ENCODE measurements at regions not wholly inside any gene's neighbourhood (a gene's known extent, or its start where the extent isn't known, plus 50 kb on each side); places are given as distances from the start of the nearest gene placed in this dataset.

GRCh38 chr1:18542351-18542750 is 61.6 kb downstream of the KLHDC7A start:
- Mint-ChIP-seq H3K27me3 (ENCODE audit: low read depth) (peaks cover 54% of the 10 kb centered on the region), H3K9me3 (peaks cover 8% of the 10 kb centered on the region), H3K27ac (no peak overlapping the region), H3K36me3 (peaks cover 8% of the 10 kb centered on the region), H3K4me3 (peak overlapping the region; percentile 6; the same call in 1 of the 2 replicates), H3K4me1 (peaks cover 29% of the 10 kb centered on the region)
- ChIA-PET POLR2A (interaction anchor here (0.7 kb wide), 1 partner anchor 62 kb away, joined by 4 read pairs; the partner anchor contains the start of gene KLHDC7A), CTCF (interaction anchor here (0.9 to 1.7 kb wide), 4 partner anchors 14 to 143 kb away, joined by 3 to 13 read pairs (median 9); no protein-coding TSS in a partner anchor)
- ATAC-seq (peak; percentile 75), DNase-seq (ENCODE audit: low spot score) (no peak)
- TF ChIP-seq ZNF317 (CRISPR knock-in tag; IDR thresholded peaks at IDR 0.05; ENCODE audit: borderline replicate concordance, low read depth): no peak
- no peak for TF ChIP-seq ATF3 (CRISPR knock-in tag; conservative IDR thresholded peaks at IDR 0.05)
- no peak for TF ChIP-seq AFF4 (CRISPR knock-in tag; IDR thresholded peaks at IDR 0.05; ENCODE audit: borderline replicate concordance)
- TF ChIP-seq TCF7 (CRISPR knock-in tag; IDR thresholded peaks at IDR 0.05; ENCODE audit: low read depth): no peak
- no peak for TF ChIP-seq KAT7 (CRISPR knock-in tag; IDR thresholded peaks at IDR 0.05; ENCODE audit: borderline replicate concordance)
- TF ChIP-seq ARID4B (CRISPR knock-in tag; IDR thresholded peaks at IDR 0.05; ENCODE audit: borderline replicate concordance): no peak

GRCh38 chr1:18546026-18546425 is 65.3 kb downstream of the KLHDC7A start:
- H3K36me3 Mint-ChIP-seq: peaks cover 8% of the 10 kb centered on the region
- no peak overlapping the region for H3K4me3 Mint-ChIP-seq
- H3K27me3 Mint-ChIP-seq (ENCODE audit: low read depth): peaks cover 38% of the 10 kb centered on the region
- no peak for DNase-seq (ENCODE audit: low spot score)
- ChIA-PET CTCF (interaction anchor here (2.1 to 6.1 kb wide), 4 partner anchors 11 to 35 kb away, joined by 9 to 40 read pairs (median 21); no protein-coding TSS in a partner anchor), POLR2A (no interaction called here)
- H3K4me1 Mint-ChIP-seq: peaks cover 34% of the 10 kb centered on the region
- peaks cover 8% of the 10 kb centered on the region for H3K9me3 Mint-ChIP-seq
- ATAC-seq: no peak
- no peak overlapping the region for H3K27ac Mint-ChIP-seq
- no peak for TF ChIP-seq FOXP4 (CRISPR knock-in tag; IDR thresholded peaks at IDR 0.05)
- TF ChIP-seq CREM (CRISPR knock-in tag; IDR thresholded peaks at IDR 0.05): no peak
- TF ChIP-seq ZMAT4 (CRISPR knock-in tag; IDR thresholded peaks at IDR 0.05): no peak
- TF ChIP-seq ELF4 (CRISPR knock-in tag; IDR thresholded peaks at IDR 0.05; ENCODE audit: low read depth): no peak
- no peak for TF ChIP-seq CDX4 (CRISPR knock-in tag; IDR thresholded peaks at IDR 0.05; ENCODE audit: borderline replicate concordance)
- no peak for TF ChIP-seq GRHL2 (CRISPR knock-in tag; IDR thresholded peaks at IDR 0.05; ENCODE audit: insufficient replicate concordance, severe bottlenecking)
- TF ChIP-seq ZNF317 (CRISPR knock-in tag; IDR thresholded peaks at IDR 0.05; ENCODE audit: borderline replicate concordance, low read depth): no peak
- no peak for TF ChIP-seq ZNF219 (CRISPR knock-in tag; IDR thresholded peaks at IDR 0.05; ENCODE audit: borderline replicate concordance)
- TF ChIP-seq EMX1 (CRISPR knock-in tag; IDR thresholded peaks at IDR 0.05): no peak
- TF ChIP-seq JAZF1 (CRISPR knock-in tag; IDR thresholded peaks at IDR 0.05): no peak
- no peak for TF ChIP-seq HMGXB4 (CRISPR knock-in tag; IDR thresholded peaks at IDR 0.05)
- TF ChIP-seq SOX15 (CRISPR knock-in tag; IDR thresholded peaks at IDR 0.05): no peak

Measured in WTC11 (cell line).